ENCODE measurements at regions not wholly inside any gene's neighbourhood (a gene's known extent, or its start where the extent isn't known, plus 50 kb on each side); places are given as distances from the start of the nearest gene placed in this dataset.
"Not testable (repeated sequence)": the region's sequence is repeated elsewhere in the genome, so short reads cannot be mapped to it uniquely, and the experiment has no call there.

DNA sequence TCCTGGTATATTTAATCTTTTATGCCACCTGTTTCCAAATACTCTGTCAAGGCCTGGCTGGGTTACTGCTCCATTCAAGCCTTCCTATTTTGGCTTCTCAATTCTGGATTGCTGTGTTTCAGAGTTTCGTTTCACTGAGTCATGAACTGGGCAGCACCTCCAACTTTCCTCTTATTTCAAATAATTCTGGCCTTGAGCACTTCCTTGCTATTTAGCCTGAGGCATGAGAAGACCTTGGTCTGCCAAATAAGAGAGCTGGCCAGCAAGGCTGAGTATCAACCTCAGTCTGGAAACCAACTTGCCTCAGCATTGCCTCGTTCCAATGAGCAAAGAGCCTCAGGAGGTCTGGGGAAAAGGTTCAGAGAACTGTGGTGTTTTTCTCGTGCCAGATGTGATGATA lies 66.6 kb downstream of the TNFAIP3 start:
- DNase-seq: no peak

DNA sequence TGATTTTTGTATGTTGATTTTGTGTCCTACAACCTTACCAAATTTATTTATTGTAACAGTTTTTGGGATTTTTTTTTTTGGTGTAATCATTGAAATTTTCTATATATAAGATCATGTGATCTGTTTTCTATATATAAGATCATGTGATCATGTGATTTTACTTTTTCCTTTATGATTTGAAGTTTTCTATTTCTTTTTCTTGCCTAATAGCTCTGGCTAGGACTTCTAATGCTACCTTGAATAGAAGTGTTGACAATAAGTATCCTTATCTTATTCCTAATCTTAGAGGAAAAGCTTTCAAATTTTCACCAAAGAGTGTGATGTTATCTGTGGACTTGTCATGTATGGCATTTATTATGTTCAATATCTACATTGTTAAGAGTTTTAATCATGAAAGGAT lies 69.7 kb downstream of the TNFAIP3 start:
- no peak for DNase-seq

DNA sequence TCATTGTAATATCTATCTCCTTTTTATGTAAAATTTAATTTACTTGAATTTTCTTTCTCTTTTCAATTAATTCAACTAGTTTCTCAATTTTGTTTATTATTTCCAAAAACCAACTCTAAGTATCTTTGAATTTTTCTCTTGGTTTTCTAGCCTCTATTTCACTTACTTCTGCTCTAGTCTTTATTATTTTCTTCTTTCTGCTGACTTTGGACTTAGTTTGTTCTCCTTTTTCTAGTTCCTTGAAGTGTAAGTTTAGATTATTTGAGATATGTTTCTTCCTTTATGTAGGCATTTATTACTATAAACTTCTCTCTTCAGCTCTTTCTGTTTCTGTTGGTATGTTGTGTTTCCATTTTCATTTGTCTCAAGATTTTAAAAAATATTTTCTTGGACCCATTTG lies 70.8 kb downstream of the TNFAIP3 start:
- DNase-seq: no peak

DNA sequence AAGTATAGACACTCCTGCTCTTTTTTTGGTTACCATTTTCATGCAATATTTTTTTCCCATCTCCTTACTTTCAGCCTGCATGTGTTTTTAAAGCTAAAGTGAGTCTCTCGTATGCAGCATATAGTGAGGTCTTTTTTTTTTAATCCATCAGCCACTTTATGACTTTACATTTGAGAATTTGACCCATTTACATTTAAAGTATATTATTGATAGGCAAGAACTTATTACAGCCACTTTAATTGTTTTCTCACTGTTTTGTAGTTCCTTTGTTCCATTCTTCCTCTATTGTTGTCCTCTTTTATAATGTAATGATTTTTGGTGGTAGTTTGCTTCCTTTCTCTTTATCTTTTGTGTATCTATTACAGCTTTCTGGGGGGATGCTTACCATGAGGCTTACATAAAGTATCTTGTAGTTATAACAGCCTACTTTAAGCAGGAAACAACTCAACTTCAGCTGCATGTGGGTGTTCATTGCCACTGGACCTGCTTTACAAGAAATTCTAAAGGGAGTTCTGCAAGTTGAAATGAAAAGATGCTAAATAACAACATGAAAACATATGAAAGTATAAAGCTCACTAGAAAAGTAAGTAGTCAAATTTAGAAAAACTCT lies 71.8 kb downstream of the TNFAIP3 start:
- DNase-seq: no peak

DNA sequence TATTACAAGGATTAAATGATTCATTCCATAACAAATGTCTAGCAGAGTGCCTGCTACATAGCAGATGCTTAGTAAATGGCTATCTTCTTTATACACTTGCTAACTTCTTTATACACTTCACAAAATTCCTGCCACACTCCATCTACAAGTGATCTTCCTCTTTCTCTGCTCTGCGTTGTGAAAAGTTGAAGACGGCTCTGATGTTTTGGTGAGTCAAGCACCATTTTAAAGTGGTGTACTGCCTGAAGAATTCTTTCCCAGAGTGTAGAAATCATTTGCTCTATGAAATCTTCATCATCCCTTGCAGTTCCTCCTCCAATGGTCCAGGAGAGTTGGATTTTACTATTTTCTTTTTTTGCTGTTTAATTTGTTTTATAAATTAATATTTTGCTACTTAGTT lies 74.9 kb downstream of the TNFAIP3 start:
- DNase-seq: no peak

DNA sequence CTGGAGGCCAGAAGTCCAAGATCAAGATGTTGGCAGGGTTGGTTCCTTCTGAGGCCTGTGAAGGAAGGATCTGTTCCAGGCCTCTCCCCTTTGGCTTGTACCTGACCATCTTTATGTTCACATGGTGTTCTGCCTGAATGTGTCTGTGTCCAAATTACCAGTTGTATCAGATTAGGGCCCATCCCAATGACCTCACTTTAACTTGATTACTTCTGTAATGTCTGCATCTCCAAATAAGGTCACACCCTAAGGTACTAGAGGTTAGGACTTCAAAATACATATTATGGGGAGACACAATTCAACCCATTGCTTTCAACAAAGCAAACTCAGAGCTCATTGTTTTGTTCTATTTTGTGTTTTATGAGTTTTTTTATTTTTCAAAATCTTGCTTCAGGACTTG lies 75.7 kb downstream of the TNFAIP3 start:
- no peak for DNase-seq

DNA sequence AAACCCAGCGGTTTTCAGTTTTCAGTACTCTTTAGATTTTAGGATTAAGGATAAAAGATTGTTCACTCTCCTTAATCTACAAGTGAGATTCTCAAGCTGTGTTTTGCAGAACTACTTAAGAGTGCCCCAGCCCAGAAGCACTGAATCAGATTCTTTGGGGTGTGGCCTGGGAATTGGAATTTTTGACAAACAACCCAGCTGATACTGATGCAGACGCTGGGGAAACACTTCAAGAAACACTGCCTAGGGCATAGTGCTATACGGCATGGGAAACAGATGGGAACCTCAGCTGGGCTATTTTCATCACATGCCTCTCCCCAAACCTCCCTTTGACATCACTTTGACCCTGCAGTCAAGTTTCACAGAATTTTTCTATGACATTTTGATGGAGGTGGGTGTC lies 77.3 kb downstream of the TNFAIP3 start:
- DNase-seq: not testable (repeated sequence)

DNA sequence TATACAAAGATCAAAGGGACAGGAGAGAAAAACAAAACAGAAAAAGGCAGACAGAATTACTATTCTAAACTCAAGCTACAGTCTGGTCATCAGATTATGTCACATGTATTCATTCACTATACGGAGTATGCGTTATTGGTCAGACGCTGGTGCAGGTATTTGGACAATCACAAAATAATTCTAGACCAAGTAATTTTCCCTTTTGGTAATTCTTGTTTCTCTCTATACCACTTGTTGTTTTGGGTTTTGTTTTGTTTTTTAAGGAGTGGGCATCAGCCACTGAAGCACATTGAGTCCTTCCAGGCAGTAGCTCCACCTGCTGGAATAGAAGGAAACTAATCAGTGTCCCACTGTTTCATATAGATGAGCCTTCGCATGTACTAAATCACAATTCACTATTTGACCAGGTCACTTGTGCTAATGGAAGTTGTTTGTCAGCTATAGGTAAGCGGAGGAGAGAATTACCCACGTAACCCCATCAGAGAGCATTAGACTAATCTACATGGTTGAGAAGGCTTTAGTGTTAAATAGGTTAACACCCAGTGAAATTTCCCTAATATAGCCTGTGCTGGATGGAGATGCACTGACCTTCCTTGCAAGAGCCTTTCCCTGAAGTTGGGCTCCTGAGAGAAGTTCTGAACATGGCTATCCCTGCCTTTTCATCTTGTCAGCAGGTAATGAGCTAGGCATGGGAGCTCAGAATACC lies 77.9 kb downstream of the TNFAIP3 start:
- DNase-seq: peak; percentile 39 to 59

DNA sequence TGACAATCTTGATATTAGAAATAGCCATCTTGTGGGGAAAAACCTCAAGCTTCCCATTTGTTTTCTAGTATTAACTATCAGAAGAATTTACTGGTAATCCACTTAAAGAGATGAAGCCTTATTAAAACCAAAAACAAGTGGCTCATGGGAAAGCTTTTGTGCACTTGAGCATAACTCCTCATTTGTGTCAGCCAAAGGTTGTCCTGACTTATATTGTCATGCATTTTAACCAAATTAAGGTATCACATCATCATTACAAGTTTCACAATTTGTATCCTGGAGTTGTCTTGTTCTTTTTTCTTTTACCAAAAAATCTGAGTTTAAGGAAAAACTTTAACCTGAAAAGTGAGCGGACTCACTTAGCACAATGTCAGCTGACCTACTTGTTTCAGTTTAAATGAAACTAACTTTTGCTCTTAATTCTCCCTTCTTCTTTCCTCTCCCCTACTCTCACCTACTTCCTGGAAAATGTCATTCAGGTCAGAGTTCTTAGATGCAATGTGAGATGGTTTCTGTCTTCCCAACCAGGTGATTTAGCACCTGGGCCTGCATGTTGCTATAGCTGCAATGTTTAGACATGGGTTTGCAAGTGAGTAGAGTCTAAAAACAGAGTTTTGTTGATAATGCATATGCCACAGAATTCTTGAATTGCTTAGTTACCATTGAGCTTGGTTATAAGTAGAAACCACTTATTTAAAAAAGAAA lies 82.8 kb downstream of the TNFAIP3 start:
- peak in 1 of 2 donors; percentile 70 for DNase-seq

DNA sequence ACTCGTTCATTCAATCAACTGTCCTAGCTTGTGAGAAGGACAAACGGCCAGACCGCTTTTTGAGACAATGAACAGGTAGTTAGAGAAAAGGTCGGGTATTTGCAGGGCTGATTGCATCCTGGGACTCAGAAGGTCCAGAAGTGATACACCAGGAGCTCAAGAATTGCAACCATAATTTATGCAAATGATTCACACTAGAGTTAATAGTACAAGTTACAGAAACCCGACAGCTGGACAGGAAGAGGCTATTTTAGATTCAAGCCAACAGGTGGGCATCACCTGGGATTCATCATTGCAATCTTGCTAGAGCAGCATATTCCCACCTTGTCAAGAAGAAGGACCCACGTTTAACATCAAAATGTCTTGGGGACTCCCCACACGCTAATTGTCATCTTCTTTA lies 83.5 kb downstream of the TNFAIP3 start:
- DNase-seq: no peak

DNA sequence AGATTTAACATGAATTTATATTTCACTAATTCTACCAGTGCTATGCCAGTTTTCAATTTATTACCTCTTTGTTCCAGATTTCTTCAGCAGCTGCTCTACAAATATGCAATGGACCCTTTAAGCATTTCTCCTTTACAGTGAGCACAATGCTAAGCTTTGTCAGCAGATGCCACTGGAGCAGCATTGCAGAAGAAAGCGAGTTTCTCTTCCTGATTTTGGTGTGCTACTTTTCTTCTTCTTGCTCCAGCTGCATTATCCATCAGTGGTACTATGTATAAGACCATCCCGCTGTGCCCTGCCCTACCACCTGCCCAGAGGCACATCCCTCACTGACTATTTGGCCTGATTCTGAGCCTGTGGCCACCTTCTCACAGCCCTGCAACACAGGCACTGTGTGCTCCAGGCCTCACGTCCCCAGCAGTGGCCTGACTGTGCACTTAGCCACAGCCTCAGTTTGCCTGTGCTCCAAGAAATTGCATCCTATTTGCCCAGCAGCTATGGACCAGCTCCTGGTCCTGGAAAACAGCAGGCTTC lies 84.1 kb downstream of the TNFAIP3 start:
- DNase-seq: no peak

DNA sequence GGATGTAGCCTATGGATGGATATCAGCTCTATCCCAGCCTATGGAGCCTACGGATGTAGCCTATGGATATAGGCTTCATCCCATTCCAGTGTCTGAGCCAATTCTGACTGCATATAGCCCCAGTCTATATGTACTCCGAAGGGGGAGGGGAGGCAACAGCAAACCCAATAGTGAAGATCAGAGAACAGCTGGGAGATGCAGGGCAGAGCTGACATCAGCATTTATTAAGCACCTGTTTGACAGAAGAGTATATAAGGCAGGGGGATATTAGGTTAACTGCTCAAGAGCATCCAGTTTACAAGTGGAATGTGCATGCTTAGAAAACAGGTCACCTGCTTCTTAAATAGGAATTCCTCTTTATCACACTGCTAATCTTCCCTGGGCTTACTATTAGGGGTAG lies 85.2 kb downstream of the TNFAIP3 start:
- no peak for DNase-seq

DNA sequence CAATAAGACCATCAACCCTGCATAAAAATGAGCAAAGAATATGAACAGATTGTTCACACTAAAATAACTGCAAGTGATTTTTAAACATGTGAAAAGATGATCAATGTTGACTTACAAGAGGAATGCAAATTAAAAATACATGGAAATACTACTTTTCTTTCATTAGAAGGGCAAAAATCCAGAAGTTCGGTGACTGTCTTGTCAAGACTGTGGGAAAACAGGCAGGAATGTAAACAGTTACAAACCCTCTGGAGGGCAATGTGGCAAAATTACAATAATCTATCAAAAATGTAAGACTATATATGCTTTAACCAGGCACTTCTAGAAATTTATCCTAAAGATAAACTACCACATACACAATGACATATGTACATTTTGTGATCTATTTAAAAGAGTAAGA lies 86.7 kb downstream of the TNFAIP3 start:
- DNase-seq: no peak

DNA sequence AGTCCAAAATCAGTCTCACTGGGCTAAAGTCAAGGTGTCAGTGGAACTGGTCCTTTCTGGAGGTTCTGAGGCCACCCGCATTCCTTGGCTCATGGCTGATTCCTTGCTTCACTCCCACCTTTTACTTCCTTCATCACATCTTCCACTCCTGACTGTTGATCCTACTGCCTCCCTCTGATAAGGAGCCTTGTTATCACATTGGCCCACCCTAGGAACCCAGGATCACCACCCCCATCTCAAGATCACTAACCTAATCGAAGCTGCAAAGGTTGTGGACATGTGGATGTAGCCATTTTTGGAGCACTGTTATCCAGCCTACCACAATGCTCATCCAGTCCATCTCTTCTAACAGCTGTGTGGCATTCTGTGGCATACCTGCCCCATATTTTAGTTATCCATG lies 87.2 kb downstream of the TNFAIP3 start:
- no peak for DNase-seq

DNA sequence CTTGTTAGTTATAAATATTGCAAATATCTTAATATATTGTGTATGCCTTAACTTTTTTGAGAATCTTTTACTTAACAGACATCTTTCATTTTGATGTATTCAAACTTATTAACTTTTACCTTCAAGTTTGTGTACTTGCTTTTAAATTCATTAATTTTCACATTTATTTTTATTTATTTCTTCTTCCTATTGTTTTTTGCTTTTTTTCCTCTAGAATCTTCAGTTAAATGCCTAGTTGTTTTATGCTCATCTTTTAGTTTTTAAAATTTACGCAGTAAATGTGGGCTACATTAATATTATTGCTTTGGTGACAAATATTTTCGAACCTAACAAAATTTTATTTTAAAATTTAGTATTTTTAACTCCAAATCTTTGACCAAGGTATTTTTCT lies 89.0 kb downstream of the TNFAIP3 start:
- no peak for DNase-seq

DNA sequence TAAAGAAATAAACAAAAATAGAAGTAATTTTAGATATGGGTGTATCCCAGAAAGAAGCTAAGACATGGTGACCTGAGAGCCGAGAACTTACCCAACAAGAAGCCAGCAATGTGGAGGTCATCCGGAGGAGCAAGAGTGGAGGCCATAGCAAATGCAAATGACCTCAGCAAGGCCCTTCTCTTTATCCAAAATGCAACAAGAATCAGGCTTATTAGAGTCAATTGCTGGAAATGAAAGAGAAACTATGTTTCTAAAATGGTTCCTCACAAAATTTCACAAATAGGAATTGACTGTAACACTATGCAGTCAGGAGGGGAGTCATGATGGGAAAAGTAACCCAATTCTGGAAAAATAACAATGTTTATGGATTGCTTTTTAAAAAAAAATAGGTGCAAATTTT lies 90.4 kb downstream of the TNFAIP3 start:
- DNase-seq: no peak

DNA sequence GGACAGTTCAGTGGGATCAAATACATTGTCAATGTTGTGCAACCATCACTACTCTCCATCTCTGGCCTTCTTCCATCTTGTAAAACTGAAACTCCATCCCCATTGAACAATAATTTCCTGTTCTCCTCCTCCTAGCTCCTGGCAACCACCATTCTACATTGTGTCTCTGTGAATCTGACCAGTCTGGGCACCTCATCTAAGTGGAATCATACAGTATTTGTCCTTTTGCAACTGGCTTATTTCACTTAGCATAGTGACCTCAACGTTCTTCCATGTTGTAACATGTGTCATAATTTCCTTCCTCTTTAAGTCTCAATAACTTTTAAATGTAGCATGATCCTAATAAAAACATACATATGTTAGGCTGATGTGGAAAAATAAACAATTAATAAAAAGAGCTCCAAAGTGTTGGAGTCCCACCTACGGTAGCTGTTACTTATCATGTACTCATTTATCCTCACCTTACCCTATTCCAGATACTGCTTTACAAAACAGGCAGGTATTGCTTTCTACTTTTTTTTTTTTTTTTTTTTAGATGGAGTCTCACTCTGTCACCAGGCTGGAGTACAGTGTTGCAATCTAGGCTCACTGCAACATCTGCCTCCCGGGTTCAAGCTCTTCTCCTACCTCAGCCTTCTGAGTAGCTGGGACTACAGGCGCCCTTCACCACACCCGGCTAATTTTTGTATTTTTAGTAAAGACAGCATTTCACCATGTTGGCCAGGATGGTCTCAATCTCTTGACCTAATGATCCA lies 91.9 kb downstream of the TNFAIP3 start:
- no peak for DNase-seq

DNA sequence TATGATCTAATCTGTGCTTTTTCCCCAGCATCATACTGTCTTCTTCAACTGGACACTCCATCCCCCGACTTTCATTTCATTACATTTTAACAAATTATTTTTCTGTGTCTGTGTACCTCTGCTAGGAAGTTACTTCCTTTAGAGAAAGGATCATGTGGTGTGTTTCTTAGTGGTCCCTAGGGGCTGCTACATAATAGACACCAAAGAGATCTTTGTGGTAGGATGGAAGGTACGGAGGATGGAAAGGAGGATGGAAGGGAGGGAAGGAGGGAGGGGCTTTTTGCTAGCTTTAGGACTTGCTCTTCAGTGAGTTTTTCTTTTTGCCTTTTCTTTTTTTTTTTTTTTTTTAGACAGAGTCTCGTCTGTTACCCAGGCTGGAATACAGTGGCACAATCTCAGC lies 95.7 kb downstream of the TNFAIP3 start:
- no peak for DNase-seq

DNA sequence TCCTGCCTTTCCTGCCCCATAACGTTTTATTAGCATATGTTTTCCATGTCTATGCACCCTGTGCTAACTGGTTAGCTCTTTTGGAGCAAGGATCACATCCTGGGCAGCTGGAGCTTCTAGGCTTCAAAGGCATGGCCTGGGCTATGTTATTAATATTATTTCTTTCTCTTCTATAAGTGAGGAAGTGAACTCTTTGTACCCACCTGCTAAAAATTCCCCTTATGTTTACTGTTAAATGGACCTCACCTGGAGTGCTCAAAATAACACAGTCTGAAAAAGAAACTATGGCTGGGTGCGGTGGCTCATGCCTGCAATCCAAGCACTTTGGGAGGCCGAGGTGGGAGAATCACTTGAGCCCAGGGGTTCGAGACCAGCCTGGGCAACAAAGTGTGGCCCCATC lies 97.8 kb downstream of the TNFAIP3 start:
- DNase-seq: no peak

DNA sequence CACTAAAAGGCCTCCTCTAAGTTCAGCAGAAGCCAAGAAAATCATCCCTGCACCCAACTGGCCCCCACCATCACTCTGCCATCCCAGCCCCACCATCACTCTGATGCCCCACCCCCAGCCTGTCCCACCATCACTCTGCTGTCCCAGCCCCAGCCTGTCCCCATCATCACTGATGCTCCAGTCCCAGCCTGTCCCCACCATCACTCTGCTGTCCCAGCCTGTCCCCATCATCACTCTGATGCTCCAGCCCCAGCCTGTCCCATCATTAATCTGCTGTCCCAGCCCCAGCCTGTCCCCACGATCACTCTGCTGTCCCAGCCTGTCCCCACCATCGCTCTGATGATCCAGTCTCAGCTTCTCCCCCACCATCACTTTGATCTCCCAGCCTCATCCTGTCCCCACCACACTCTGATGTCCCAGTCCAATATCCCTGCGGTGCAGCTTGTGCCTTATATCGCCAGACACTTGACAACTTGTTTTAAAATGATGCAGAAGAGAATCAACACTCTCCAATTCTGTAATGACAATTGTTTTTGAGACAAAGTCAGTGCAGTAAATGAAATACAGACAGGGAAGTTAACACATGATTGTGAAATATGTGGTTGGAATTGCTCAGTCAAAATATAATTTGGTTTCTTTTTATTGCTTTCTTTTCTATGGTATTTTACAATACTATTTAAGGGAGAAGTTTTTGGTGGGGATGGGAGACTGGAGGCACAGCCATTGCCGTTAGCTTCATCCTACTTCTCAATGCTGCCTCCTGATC lies 100.8 kb downstream of the TNFAIP3 start:
- DNase-seq: no peak

DNA sequence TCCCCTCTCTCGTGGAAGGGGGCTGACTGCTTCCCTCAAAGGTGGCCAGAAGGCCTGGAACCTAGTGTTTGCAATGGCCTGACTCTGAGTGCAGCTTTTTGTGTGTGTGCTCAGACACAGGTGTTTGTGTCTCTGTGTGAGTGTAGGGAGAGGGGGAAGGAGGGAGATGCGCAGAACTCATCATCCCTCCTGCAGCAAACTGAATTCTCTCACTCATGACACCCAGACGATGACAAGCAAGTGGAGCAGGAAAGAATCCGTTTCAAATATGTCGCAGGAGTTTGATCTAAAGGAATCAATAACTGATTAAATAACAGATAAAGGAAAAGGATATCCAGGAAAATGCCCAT lies 101.4 kb downstream of the TNFAIP3 start:
- no peak for DNase-seq

DNA sequence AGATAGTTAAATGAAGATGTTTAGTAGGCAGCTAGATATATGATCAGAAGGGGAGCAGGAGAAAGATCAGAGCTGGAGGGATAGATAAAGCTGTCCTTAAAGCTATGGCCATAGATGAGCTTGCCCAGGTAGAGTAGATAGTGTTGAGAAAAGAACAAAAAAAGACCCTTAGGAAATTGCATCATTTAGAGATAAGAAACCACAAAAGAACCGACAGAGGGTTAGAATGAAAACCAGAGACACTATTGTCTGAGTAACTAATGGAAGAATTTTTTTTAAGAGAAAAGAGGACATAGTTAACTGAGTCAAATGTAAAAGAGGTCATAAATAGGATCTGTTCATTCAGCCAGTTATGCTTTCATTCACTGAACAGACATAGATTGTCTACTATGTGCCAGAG lies 101.8 kb downstream of the TNFAIP3 start:
- DNase-seq: no peak

DNA sequence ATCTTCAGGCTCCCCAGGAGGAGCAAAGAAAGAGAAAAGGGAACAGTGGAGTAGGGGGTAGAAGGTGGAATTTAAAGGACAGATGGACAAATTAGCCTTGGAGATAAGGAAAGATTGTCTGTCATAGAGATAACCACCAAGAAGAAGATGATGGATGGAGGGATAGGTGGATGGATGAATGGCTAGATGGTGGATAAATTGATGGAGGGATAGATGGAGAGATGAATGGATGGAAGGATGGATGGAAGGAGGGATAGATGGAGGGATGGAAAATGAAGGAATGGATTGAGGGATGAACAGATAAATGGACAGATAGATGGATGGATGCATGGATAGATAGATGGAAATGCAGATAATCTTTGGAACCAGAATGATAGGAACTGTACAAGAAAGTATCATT lies 102.8 kb downstream of the TNFAIP3 start:
- no peak for DNase-seq
